Adrenal gland (tissue), 5 donors: ENCODE measurements at regions not wholly inside any gene's neighbourhood (a gene's known extent, or its start where the extent isn't known, plus 50 kb on each side); places are given as distances from the start of the nearest gene placed in this dataset.

ENCODE experiments used
- POLR2A ChIP-seq, 2 donors: fragments of 450-650 bp; IDR thresholded peaks; one replicate each; pipeline ENCODE4 v1.6.1; 2017; ENCODE audit warnings: antibody characterized with exemption in 2 of 2, mild to moderate bottlenecking in 2 of 2, moderate library complexity in 1 of 2
- TF ChIP-seq, protein P1 (sequence below), 6 experiments: fragments of 450-650 bp in 4 of 6; fragments of 200-600 bp in 2 of 6; sonication (generic) in 1 of 6; IDR thresholded peaks; 1 replicate in 5 of 6; 2 replicates in 1 of 6; pipeline versions ENCODE4 v1.5.1 to v1.8.0; 2016 to 2021; ENCODE audit warnings: antibody characterized with exemption in 6 of 6, mild to moderate bottlenecking in 2 of 6, moderate library complexity in 1 of 6
- donor health status: DM: no; HTN: no; CAD: no.

DNA sequence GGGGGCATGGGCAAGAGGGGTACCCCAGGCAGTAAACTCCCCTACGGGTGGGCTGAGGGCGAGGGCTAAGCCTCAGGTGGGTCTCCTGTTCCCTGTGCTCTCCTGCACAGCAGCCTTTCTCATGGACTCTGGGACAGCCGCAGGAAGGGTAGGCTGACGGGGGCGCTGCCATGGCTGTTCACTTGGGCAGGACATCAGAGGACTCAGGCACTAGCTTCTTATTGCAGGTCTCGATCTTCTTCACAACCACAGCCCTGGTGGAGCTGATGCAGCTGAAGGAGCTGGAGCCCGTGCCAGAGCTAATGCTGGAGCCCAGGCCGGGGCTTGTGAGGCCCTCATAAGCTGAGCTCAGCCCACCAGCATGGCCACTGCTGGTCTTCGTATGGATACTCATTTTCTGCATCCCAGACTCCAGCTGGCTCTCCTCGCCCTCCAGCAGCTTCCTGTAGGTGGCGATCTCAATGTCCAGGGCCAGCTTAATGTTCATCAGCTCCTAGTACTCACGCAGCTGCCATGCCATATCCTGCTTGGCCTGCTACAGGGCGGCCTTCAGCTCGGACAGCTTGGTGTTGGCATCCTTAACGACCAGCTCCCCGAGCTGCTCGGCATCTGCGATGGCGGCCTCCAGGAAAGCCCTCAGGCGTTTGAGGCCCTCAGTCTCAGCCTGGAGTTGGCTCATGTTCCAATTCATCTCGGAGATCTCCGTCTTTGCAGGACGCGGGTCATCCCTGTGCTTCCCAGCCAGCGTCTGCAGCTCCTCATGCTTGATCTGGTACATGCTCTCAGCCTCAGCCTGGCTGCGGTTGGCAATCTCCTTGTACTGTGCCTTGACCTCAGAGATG lies 359.8 kb upstream of the SETBP1 start:
- TF ChIP-seq, protein P1, sequence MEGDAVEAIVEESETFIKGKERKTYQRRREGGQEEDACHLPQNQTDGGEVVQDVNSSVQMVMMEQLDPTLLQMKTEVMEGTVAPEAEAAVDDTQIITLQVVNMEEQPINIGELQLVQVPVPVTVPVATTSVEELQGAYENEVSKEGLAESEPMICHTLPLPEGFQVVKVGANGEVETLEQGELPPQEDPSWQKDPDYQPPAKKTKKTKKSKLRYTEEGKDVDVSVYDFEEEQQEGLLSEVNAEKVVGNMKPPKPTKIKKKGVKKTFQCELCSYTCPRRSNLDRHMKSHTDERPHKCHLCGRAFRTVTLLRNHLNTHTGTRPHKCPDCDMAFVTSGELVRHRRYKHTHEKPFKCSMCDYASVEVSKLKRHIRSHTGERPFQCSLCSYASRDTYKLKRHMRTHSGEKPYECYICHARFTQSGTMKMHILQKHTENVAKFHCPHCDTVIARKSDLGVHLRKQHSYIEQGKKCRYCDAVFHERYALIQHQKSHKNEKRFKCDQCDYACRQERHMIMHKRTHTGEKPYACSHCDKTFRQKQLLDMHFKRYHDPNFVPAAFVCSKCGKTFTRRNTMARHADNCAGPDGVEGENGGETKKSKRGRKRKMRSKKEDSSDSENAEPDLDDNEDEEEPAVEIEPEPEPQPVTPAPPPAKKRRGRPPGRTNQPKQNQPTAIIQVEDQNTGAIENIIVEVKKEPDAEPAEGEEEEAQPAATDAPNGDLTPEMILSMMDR (IDR thresholded peaks at IDR 0.05), result no peak
- TF ChIP-seq POLR2A (IDR thresholded peaks at IDR 0.05), result no peak
